Naive thymus-derived CD4-positive, alpha-beta T cell (primary cell): ENCODE measurements at regions not wholly inside any gene's neighbourhood (a gene's known extent, or its start where the extent isn't known, plus 50 kb on each side); places are given as distances from the start of the nearest gene placed in this dataset.
"Not testable (repeated sequence)": the region's sequence is repeated elsewhere in the genome, so short reads cannot be mapped to it uniquely, and the experiment has no call there.

ENCODE experiments used
- ATAC-seq: fragments of 150-1000 bp; cut with Tn5 transposase; 2 replicates; pipeline ENCODE4 v1.10.0; 2021; ENCODE audit warnings: mild to moderate bottlenecking, moderate library complexity
- CTCF ChIA-PET: fragments of 350-600 bp; sonication (Branson Sonifier 250); formaldehyde crosslinking; loops from one replicate; lab custom pipeline; 2021; ENCODE audit warnings: antibody characterized with exemption; lab: Charles Lee
- POLR2A ChIA-PET: fragments of 350-600 bp; sonication (Branson Sonifier 250); formaldehyde crosslinking; loops from one replicate; lab custom pipeline; 2021; ENCODE audit warnings: antibody characterized with exemption, inconsistent platforms; lab: Charles Lee
- DNase-seq, 9 donors: peaks; one replicate each; pipeline versions ENCODE4 v3.0.0 to v3.0.0-alpha.2; 2020 to 2022; ENCODE audit warnings: mixed read lengths in 1 of 9
- H3K27ac ChIP-seq: one replicate; pipeline ENCODE4 v1.7.0; 2013; ENCODE audit warnings: mild to moderate bottlenecking, low read depth, low read length, moderate library complexity
- H3K27me3 ChIP-seq, 2 donors: one replicate each; pipeline ENCODE4 v1.7.0; 2013; ENCODE audit warnings: low read length in 2 of 2, mild to moderate bottlenecking in 2 of 2, moderate library complexity in 2 of 2; ENCODE audit not compliant: control insufficient read depth in 2 of 2, insufficient read depth in 2 of 2
- H3K36me3 ChIP-seq, 3 experiments: 1 replicate in 2 of 3; 2 replicates in 1 of 3; pipeline ENCODE4 v1.7.0; 2013; ENCODE audit warnings: low read length in 3 of 3, mild to moderate bottlenecking in 3 of 3, moderate library complexity in 1 of 3; ENCODE audit not compliant: insufficient read depth in 3 of 3, control insufficient read depth in 2 of 3
- H3K4me1 ChIP-seq, 2 donors: one replicate each; pipeline ENCODE4 v1.7.0; 2013; ENCODE audit warnings: low read length in 2 of 2, mild to moderate bottlenecking in 2 of 2, moderate library complexity in 1 of 2; ENCODE audit not compliant: control insufficient read depth in 2 of 2, insufficient read depth in 2 of 2
- H3K4me3 ChIP-seq: 2 replicates; pipeline ENCODE4 v1.7.0; 2013; ENCODE audit warnings: mild to moderate bottlenecking, low read length
- H3K9me3 ChIP-seq, 3 experiments: 1 replicate in 2 of 3; 2 replicates in 1 of 3; pipeline ENCODE4 v1.7.0; 2013; ENCODE audit warnings: low read length in 3 of 3; ENCODE audit not compliant: control insufficient read depth in 2 of 3
- H3K27ac Mint-ChIP-seq, 9 donors: one replicate each; pipeline ENCODE4 v1.8.0; 2020 to 2022; ENCODE audit warnings: mixed read lengths in 9 of 9, mild to moderate bottlenecking in 8 of 9, moderate library complexity in 5 of 9, inconsistent platforms in 2 of 9
- H3K27me3 Mint-ChIP-seq, 5 donors: one replicate each; pipeline ENCODE4 v1.8.0; 2021 to 2022; ENCODE audit warnings: mixed read lengths in 5 of 5, mild to moderate bottlenecking in 1 of 5
- H3K36me3 Mint-ChIP-seq, 5 donors: one replicate each; pipeline ENCODE4 v1.8.0; 2020 to 2022; ENCODE audit warnings: mixed read lengths in 5 of 5, mild to moderate bottlenecking in 3 of 5, inconsistent platforms in 1 of 5
- H3K4me1 Mint-ChIP-seq, 7 donors: one replicate each; pipeline ENCODE4 v1.8.0; 2020 to 2022; ENCODE audit warnings: mixed read lengths in 7 of 7, mild to moderate bottlenecking in 3 of 7, inconsistent platforms in 1 of 7
- H3K4me3 Mint-ChIP-seq, 10 donors: one replicate each; pipeline ENCODE4 v1.8.0; 2020 to 2022; ENCODE audit warnings: mild to moderate bottlenecking in 10 of 10, mixed read lengths in 10 of 10, moderate library complexity in 6 of 10, inconsistent platforms in 2 of 10
- H3K9me3 Mint-ChIP-seq, 11 donors: one replicate each; pipeline ENCODE4 v1.8.0; 2020 to 2022; ENCODE audit warnings: mixed read lengths in 11 of 11, mild to moderate bottlenecking in 4 of 11, inconsistent platforms in 1 of 11, moderate library complexity in 1 of 11
- intact Hi-C, 2 donors: fragments of 100-400 bp; cut with micrococcal nuclease; formaldehyde crosslinking; loops; one replicate each; pipeline ENCODE4 v1.15.1; 2023

- CTCF ChIA-PET = no interaction called here
- no peak for ATAC-seq
These were observed 199.5 kb upstream of the ZCCHC13 start for GRCh38 chrX:74104356-74105015.

GRCh38 chrX:74098407-74098806 is 205.6 kb upstream of the ZCCHC13 start:
- H3K27ac ChIP-seq, intact Hi-C loops, H3K36me3 ChIP-seq, H3K4me1 ChIP-seq, CTCF ChIA-PET, H3K4me3 Mint-ChIP-seq, H3K27me3 ChIP-seq, POLR2A ChIA-PET, DNase-seq, H3K4me3 ChIP-seq, H3K27ac Mint-ChIP-seq, H3K4me1 Mint-ChIP-seq, ATAC-seq, H3K27me3 Mint-ChIP-seq, H3K9me3 ChIP-seq: not testable (repeated sequence)
- H3K9me3 Mint-ChIP-seq = peaks cover 0 to 23% (median 4%) of the 10 kb centered on the region in 11 donors
- H3K36me3 Mint-ChIP-seq = peaks cover 0 to 11% (median 3%) of the 10 kb centered on the region in 5 donors

More at GRCh38 chrX:74104356-74105015, 199.5 kb upstream of the ZCCHC13 start:
- H3K4me1 ChIP-seq = no peaks in the 10 kb centered on the region
- DNase-seq = no peak
- Mint-ChIP-seq H3K4me3 (no peak overlapping the region), H3K4me1 (no peaks in the 10 kb centered on the region), H3K36me3 (peaks cover 0 to 28% (median 15%) of the 10 kb centered on the region in 5 donors), H3K27me3 (no peaks in the 10 kb centered on the region), H3K9me3 (peaks cover 0 to 10% (median 4%) of the 10 kb centered on the region in 11 donors), H3K27ac (no peak overlapping the region)
- POLR2A ChIA-PET = no interaction called here
- no peak overlapping the region for H3K27ac ChIP-seq
- intact Hi-C loops = no loop called here
- no peaks in the 10 kb centered on the region for H3K36me3 ChIP-seq
- no peaks in the 10 kb centered on the region for H3K27me3 ChIP-seq
- no peaks in the 10 kb centered on the region for H3K9me3 ChIP-seq
- H3K4me3 ChIP-seq = no peak overlapping the region

GRCh38 chrX:74090049-74090448 is 213.9 kb upstream of the ZCCHC13 start:
- Histone ChIP-seq H3K36me3 (no peaks in the 10 kb centered on the region), H3K4me1 (no peaks in the 10 kb centered on the region), H3K9me3 (peaks cover 0 to 5% (median 0%) of the 10 kb centered on the region in 3 experiments), H3K27me3 (no peaks in the 10 kb centered on the region), H3K4me3 (no peak overlapping the region), H3K27ac (no peak overlapping the region)
- no peak for ATAC-seq
- Mint-ChIP-seq H3K4me3 (no peak overlapping the region), H3K4me1 (no peaks in the 10 kb centered on the region), H3K27ac (no peak overlapping the region), H3K9me3 (peaks cover 0 to 27% (median 11%) of the 10 kb centered on the region in 11 donors), H3K27me3 (no peaks in the 10 kb centered on the region), H3K36me3 (peaks cover 0 to 27% (median 21%) of the 10 kb centered on the region in 5 donors)
- CTCF ChIA-PET = no interaction called here
- intact Hi-C loops = no loop called here
- POLR2A ChIA-PET = no interaction called here
- no peak for DNase-seq

GRCh38 chrX:74085642-74086236 is 218.2 kb upstream of the ZCCHC13 start:
- no peaks in the 10 kb centered on the region for H3K4me1 Mint-ChIP-seq
- Histone ChIP-seq H3K27ac (no peak overlapping the region), H3K4me1 (no peaks in the 10 kb centered on the region), H3K4me3 (no peak overlapping the region), H3K27me3 (no peaks in the 10 kb centered on the region), H3K36me3 (no peaks in the 10 kb centered on the region), H3K9me3 (peaks cover 0 to 5% (median 0%) of the 10 kb centered on the region in 3 experiments)
- intact Hi-C loops = no loop called here
- H3K36me3 Mint-ChIP-seq = peaks cover 0 to 30% (median 25%) of the 10 kb centered on the region in 5 donors
- ChIA-PET CTCF (no interaction called here), POLR2A (no interaction called here)
- peaks cover 4 to 26% (median 11%) of the 10 kb centered on the region in 11 donors for H3K9me3 Mint-ChIP-seq
- DNase-seq (no peak), ATAC-seq (no peak)
- no peak overlapping the region for H3K27ac Mint-ChIP-seq
- no peak overlapping the region for H3K4me3 Mint-ChIP-seq
- H3K27me3 Mint-ChIP-seq = no peaks in the 10 kb centered on the region

- no peak overlapping the region for H3K4me3 ChIP-seq
- intact Hi-C loops = no loop called here
- H3K4me3 Mint-ChIP-seq = no peak overlapping the region
- H3K36me3 Mint-ChIP-seq = peaks cover 0 to 29% (median 9%) of the 10 kb centered on the region in 5 donors
- H3K9me3 ChIP-seq = no peaks in the 10 kb centered on the region
- no peaks in the 10 kb centered on the region for H3K27me3 ChIP-seq
- H3K9me3 Mint-ChIP-seq = peaks cover under 1 to 39% (median 14%) of the 10 kb centered on the region in 11 donors
- H3K27ac ChIP-seq = no peak overlapping the region
- H3K4me1 ChIP-seq = no peaks in the 10 kb centered on the region
- no peak for ATAC-seq
- ChIA-PET POLR2A (no interaction called here), CTCF (no interaction called here)
- H3K4me1 Mint-ChIP-seq = no peaks in the 10 kb centered on the region
- DNase-seq = no peak
- no peaks in the 10 kb centered on the region for H3K36me3 ChIP-seq
- no peaks in the 10 kb centered on the region for H3K27me3 Mint-ChIP-seq
- no peak overlapping the region for H3K27ac Mint-ChIP-seq
These were observed 223.8 kb upstream of the ZCCHC13 start for GRCh38 chrX:74080165-74080564.

- peaks cover 0 to 24% (median 6%) of the 10 kb centered on the region in 11 donors for H3K9me3 Mint-ChIP-seq
- H3K36me3 Mint-ChIP-seq = peaks cover 0 to 15% (median 4%) of the 10 kb centered on the region in 5 donors
- H3K36me3 ChIP-seq = no peaks in the 10 kb centered on the region
- intact Hi-C loops = no loop called here
- no peak for ATAC-seq
- no peaks in the 10 kb centered on the region for H3K4me1 ChIP-seq
- no peak for DNase-seq
- H3K9me3 ChIP-seq = no peaks in the 10 kb centered on the region
- CTCF ChIA-PET = no interaction called here
- no peak overlapping the region for H3K27ac ChIP-seq
- POLR2A ChIA-PET = no interaction called here
- H3K27ac Mint-ChIP-seq = no peak overlapping the region
- H3K4me3 ChIP-seq = no peak overlapping the region
- no peaks in the 10 kb centered on the region for H3K27me3 Mint-ChIP-seq
- H3K4me3 Mint-ChIP-seq = no peak overlapping the region
- H3K4me1 Mint-ChIP-seq = peaks cover 0 to 6% (median 0%) of the 10 kb centered on the region in 7 donors
- H3K27me3 ChIP-seq = no peaks in the 10 kb centered on the region
These were observed 213.4 kb upstream of the XIST start for GRCh38 chrX:74065831-74066390.
